ENCODE measurements at regions not wholly inside any gene's neighbourhood (a gene's known extent, or its start where the extent isn't known, plus 50 kb on each side); places are given as distances from the start of the nearest gene placed in this dataset.

DNA sequence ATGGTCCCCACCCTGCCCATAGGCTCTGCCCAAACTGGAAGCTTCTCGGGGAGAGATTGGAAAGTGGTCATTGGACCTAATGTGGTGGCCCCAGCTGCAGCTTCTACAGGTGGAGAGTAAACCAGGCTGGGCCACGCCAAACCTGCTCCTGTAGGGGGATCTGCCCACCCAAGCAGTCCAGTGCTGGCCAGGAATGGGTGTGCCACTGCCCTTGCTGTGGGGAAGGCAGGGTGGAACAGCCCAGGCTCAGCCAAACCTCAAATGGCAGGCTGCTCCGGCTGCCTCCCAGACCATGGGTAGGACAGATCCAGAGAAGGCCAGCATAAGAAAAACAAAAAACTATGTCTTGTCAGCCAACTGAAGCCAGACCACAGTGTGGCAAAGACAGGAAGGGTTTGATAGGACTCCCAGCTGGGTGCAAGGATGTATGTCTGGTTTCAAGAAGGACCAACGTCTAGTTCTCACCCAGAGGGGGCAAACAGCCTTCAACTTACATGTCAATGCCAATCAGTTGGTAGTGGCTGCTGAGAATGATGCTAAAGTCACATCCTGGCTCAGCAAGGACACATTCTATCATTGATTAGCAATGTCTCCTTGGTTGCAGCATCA lies 267.3 kb downstream of the UACA start (continued):
- TF ChIP-seq GABPA (IDR thresholded peaks at IDR 0.05; ENCODE audit: borderline replicate concordance, insufficient read depth, low read length) (no peak), CTCF (IDR thresholded peaks at IDR 0.05; ENCODE audit: control extremely low read depth in 1 of 3, insufficient read depth in 1 of 3, low read depth in 1 of 3, low read length in 3 of 3) (no peak), CTBP2 (IDR thresholded peaks at IDR 0.05; ENCODE audit: borderline replicate concordance, insufficient read depth, insufficient read length, low read length) (no peak), PHF8 (conservative IDR thresholded peaks at IDR 0.05; ENCODE audit: low read depth, low read length) (no peak), SP1 (IDR thresholded peaks at IDR 0.05; ENCODE audit: low read depth, low read length) (no peak), TAF7 (optimal IDR thresholded peaks at IDR 0.05; ENCODE audit: borderline replicate concordance, low read depth, low read length) (no peak)
- TF ChIP-seq, protein P1, sequence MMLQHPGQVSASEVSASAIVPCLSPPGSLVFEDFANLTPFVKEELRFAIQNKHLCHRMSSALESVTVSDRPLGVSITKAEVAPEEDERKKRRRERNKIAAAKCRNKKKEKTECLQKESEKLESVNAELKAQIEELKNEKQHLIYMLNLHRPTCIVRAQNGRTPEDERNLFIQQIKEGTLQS (IDR thresholded peaks at IDR 0.05; ENCODE audit: insufficient read depth, low read depth, low read length) = no peak
- TF ChIP-seq, protein P2, sequence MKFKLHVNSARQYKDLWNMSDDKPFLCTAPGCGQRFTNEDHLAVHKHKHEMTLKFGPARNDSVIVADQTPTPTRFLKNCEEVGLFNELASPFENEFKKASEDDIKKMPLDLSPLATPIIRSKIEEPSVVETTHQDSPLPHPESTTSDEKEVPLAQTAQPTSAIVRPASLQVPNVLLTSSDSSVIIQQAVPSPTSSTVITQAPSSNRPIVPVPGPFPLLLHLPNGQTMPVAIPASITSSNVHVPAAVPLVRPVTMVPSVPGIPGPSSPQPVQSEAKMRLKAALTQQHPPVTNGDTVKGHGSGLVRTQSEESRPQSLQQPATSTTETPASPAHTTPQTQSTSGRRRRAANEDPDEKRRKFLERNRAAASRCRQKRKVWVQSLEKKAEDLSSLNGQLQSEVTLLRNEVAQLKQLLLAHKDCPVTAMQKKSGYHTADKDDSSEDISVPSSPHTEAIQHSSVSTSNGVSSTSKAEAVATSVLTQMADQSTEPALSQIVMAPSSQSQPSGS (IDR thresholded peaks at IDR 0.05; ENCODE audit: low read length) = no peak

Measured in H1 (cell line).